IPS DF 6.9 (cell line): ENCODE measurements at regions not wholly inside any gene's neighbourhood (a gene's known extent, or its start where the extent isn't known, plus 50 kb on each side); places are given as distances from the start of the nearest gene placed in this dataset.

Experiments
- DNase-seq: peaks from one replicate; pipeline ENCODE4 v3.0.0-alpha.2; 2013; ENCODE audit warnings: low read depth, low spot score
- H3K27ac ChIP-seq: one replicate; pipeline ENCODE4 v1.5.1; 2013; ENCODE audit warnings: low read length, control low read depth
- H3K27me3 ChIP-seq: 2 replicates; pipeline ENCODE4 v1.6.1; 2013; ENCODE audit warnings: mild to moderate bottlenecking, low read length; ENCODE audit not compliant: control insufficient read depth, insufficient read depth
- H3K36me3 ChIP-seq: 2 replicates; pipeline ENCODE4 v1.6.1; 2013; ENCODE audit warnings: low read length; ENCODE audit not compliant: control insufficient read depth, insufficient read depth
- H3K4me1 ChIP-seq: 2 replicates; pipeline ENCODE4 v1.6.1; 2013; ENCODE audit warnings: low read length; ENCODE audit not compliant: control insufficient read depth, insufficient read depth
- H3K4me3 ChIP-seq: 2 replicates; pipeline ENCODE4 v1.5.1; 2013; ENCODE audit warnings: mild to moderate bottlenecking, low read length
- H3K9me3 ChIP-seq: 2 replicates; pipeline ENCODE4 v1.6.1; 2013; ENCODE audit warnings: low read length, inconsistent platforms; ENCODE audit not compliant: control insufficient read depth, insufficient read depth
- WGBS: extraction: QIAGEN DNeasy Blood & Tissue Kit; methylation state at CpG from one replicate; pipeline ENCODE4 v1.1.7; 2013; ENCODE audit warnings: mixed read lengths, missing lambda C conversion rate; ENCODE audit not compliant: insufficient read length, insufficient coverage; 5-methylcytosine and 5-hydroxymethylcytosine counted together

DNA sequence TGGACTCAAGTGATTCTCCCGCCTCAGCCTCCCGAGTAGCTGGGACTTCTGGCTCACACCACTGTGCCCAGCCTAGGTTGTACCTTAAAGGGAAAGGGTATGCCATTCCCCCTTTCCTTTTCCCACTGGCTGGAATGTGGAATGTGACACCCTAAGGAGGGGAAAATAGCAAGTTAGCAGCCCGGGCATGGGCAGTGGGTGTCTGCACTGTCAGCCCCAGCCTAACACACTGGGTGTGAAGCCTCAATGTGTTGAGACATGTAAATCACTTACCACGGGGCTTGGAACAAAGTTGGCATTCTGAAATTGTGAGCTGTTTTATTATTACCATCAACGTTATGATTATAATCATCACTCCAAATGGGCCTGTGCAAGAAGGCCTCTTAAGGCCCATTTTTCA lies 80.8 kb upstream of the PTPN1 start:
- WGBS = no CpG with 5 or more reads among the region's 5 CpGs
- Histone ChIP-seq H3K27me3 (no peaks in the 10 kb centered on the region), H3K36me3 (no peaks in the 10 kb centered on the region), H3K27ac (no peak overlapping the region), H3K4me3 (no peak overlapping the region), H3K9me3 (no peaks in the 10 kb centered on the region), H3K4me1 (peaks cover 1% of the 10 kb centered on the region; the same call in 1 of the 2 replicates)
- no peak for DNase-seq

DNA sequence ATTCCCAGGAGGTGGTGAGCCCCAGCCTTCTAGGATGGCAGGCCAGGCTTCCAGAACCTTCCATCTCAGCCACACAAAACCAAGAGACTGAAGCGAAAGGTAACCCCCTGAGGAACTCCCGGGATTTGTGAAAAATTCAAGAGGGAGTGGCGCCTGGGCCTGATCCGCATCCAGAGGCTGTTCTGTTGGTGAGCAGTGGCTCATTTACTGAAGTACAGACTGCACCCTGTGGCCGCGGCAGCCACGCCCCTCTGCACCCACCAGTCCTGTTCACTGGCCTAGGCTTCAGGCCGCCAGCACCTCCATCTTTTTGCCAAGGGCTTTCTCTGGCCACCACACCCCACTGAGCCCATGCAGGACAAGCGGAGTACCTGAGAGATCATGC lies 79.1 kb upstream of the PTPN1 start:
- WGBS = no CpG with 5 or more reads among the region's 9 CpGs
- Histone ChIP-seq H3K36me3 (no peaks in the 10 kb centered on the region), H3K27me3 (no peaks in the 10 kb centered on the region), H3K4me3 (no peak overlapping the region), H3K27ac (no peak overlapping the region), H3K4me1 (peaks cover 1% of the 10 kb centered on the region; the same call in 1 of the 2 replicates), H3K9me3 (no peaks in the 10 kb centered on the region)
- DNase-seq = no peak

DNA sequence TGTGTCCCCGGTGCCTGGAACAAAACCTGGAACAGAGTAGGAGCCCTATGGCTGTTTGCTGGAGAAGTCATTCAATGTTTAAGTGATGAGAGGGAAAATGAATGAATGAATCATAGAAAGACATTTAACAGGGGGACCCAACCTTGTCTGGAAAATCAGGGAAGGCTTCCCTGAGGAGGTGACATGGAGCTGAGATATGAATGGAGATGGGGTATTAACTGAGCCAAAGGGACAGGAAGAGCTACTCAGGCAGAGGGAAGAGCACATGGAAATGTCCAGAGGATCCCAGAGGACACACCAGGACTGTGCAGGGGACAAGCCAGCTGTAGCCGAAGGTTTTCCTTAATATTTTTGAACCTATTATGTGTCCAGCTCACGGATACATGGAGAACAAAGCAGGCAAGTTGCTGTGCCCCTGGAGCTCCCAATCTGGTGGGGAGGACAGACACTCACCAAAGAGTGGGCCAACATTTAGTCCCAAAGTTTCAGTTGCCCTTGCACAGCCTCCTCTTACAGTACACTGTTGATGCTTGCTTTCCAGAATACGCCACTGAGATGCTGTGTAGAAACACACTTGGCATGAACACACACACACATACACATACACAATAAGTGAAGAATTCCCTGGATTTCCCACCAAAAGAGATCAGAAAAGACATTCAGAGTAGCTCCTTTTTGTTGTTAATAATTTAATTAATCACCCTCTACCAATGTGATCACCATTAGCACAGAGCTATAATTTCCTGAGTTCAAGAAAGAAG lies 77.0 kb upstream of the PTPN1 start:
- Histone ChIP-seq H3K9me3 (no peaks in the 10 kb centered on the region), H3K4me1 (peaks cover 1% of the 10 kb centered on the region; the same call in 1 of the 2 replicates), H3K27ac (no peak overlapping the region), H3K27me3 (no peaks in the 10 kb centered on the region), H3K4me3 (no peak overlapping the region), H3K36me3 (no peaks in the 10 kb centered on the region)
- DNase-seq = no peak
- no CpG with 5 or more reads among the region's 4 CpGs for WGBS

DNA sequence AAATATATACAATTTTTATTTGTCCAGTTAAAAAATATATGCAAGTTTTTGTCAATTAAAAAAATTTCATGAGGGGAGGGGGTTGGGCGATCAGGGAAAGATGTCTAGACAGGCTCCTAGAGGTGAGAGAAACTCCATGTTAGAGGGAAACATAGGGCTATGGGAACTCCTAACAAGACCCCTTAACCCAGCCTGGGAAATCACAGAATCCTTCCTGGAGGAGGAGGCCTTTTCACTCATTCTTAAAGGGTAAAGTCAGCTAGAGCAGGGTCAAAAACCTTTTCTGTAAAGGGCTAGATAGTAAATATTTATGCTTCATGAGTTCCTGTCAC lies 75.9 kb upstream of the PTPN1 start:
- H3K4me3 ChIP-seq = no peak overlapping the region

DNA sequence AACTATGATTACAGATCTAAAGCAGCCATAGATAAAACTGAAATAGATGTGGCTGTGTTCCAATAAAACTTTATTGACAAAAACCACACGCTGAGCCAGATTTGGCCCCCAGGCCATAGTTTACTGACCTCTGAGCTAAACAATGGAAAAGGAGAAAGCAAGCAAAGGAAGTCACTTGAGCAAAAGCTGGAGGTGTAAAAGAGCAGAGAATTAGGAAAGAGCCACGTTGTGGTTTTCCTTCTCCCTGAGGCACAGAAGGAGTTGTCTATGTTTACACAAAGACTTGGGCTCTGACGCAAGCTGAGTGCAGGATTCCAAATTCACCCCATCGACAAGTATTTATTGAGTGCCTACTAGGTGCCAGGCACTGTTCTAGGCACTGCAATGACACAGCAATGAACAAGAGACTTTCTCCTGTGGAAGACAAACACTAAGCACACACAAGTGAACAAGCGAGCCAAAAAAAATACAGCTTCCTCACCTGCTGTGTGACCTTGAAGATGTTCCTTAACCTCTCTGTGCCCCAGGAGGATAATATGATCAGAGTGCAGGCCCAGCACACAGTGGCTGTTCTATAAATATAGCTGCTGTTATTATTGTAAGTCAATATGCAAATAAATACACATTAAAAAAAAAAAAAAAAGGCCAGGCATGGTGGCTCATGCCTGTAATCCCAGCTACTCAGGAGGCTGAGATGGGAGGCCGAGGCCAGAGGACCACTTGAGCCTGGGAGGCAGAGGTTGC lies 75.4 kb upstream of the PTPN1 start:
- no peaks in the 10 kb centered on the region for H3K36me3 ChIP-seq
- no peaks in the 10 kb centered on the region for H3K9me3 ChIP-seq
- H3K27ac ChIP-seq = no peak overlapping the region
- no peak overlapping the region for H3K4me3 ChIP-seq
- peaks cover 1% of the 10 kb centered on the region; the same call in 1 of the 2 replicates for H3K4me1 ChIP-seq
- WGBS = no CpG with 5 or more reads among the region's 6 CpGs
- no peaks in the 10 kb centered on the region for H3K27me3 ChIP-seq
- no peak for DNase-seq

More for the DNA sequence above, 75.9 kb upstream of the PTPN1 start:
- Histone ChIP-seq H3K36me3 (no peaks in the 10 kb centered on the region), H3K27me3 (no peaks in the 10 kb centered on the region), H3K4me1 (peaks cover 1% of the 10 kb centered on the region; the same call in 1 of the 2 replicates), H3K27ac (no peak overlapping the region), H3K9me3 (no peaks in the 10 kb centered on the region)
- WGBS = no CpG with 5 or more reads among the region's 1 CpG
- no peak for DNase-seq

DNA sequence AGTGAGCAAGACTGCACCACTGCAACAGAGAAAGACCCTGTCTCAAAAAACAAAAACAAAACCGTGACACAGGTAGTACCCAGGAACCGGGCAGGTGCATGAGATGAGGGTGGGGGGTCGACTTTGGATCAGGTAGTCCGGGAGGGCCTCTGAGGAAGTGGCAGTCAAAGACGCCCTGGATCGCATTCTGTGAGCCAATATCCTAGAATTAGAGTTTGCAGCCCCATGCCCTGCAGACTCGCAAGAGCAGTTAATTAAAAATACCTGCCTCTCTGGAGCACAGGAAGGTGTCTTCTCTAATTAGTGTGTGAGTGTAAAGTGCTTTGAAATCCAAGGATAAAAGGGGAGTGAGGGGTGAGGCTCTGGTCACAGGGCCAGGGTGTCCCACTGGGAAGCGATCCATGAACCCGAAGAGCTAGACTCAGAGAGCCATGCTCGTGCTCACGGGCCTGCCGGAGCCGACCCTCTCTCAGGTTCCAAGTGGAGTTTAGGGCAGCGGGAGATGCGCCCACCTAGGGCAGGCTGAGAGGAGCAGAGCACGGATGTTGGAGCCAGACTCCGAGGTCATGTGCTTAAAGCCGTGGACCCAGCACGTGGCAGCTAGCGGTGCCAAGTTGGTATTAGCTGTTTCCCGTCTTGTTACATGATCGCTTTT lies 74.7 kb upstream of the PTPN1 start:
- no peaks in the 10 kb centered on the region for H3K36me3 ChIP-seq
- DNase-seq = no peak
- H3K27me3 ChIP-seq = no peaks in the 10 kb centered on the region
- no peak overlapping the region for H3K4me3 ChIP-seq
- no peaks in the 10 kb centered on the region for H3K9me3 ChIP-seq
- peaks cover 1% of the 10 kb centered on the region; the same call in 1 of the 2 replicates for H3K4me1 ChIP-seq
- no CpG with 5 or more reads among the region's 22 CpGs for WGBS
- H3K27ac ChIP-seq = no peak overlapping the region

DNA sequence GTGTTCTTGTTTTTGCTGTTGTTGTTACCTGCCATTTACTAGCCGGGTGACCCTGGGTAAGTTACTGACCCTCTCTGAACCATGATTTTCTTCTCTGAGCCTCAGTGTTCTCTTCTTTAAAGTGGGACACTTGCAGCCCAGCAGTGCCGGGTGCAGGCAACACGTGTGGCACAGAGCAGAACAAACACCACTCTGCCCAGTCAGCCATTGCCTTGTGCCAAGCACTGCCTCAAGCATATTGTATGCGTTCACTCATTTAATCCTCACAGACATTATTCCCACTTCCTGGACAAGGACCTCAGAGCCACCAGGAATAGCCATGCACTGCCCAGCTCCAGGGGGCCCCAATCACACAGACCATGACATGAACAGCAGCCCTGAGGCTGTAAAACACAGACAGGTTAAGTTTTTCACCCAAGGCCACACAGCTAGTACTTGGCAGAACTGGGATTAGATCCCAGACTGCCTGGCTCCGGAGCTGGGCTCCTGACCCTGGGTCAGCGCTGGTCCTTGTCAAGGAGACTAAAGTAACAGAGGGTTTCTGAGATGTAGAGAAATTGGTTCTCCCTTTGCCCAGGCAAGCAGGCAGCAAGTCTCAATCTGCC lies 74.0 kb upstream of the PTPN1 start:
- no peak for DNase-seq
- Histone ChIP-seq H3K27me3 (no peaks in the 10 kb centered on the region), H3K9me3 (no peaks in the 10 kb centered on the region), H3K27ac (no peak overlapping the region), H3K36me3 (no peaks in the 10 kb centered on the region), H3K4me1 (peaks cover 1% of the 10 kb centered on the region; the same call in 1 of the 2 replicates), H3K4me3 (no peak overlapping the region)
- WGBS = no CpG with 5 or more reads among the region's 6 CpGs

DNA sequence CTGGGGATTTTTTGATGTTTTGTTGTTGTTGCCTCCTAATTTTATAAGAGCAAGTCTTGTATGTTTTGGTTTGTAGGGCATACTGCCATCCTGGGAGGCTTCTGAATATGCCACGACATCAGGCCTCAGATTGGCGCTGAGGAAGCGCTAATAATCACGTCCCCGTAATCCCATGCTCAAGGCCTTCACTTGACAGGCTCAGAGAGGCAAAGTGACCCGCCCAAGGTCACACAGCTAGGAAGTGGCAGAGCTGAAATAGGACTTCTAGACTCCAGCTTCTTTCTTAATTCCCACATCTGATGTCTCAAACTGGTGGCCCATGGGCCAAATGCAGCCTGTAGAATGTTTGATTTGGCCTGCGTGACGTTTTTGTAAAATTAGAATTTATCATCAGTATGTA lies 73.5 kb upstream of the PTPN1 start:
- peaks cover 1% of the 10 kb centered on the region; the same call in 1 of the 2 replicates for H3K4me1 ChIP-seq
- no peaks in the 10 kb centered on the region for H3K9me3 ChIP-seq
- no CpG with 5 or more reads among the region's 8 CpGs for WGBS
- no peaks in the 10 kb centered on the region for H3K27me3 ChIP-seq
- H3K36me3 ChIP-seq = no peaks in the 10 kb centered on the region
- no peak for DNase-seq
- H3K4me3 ChIP-seq = no peak overlapping the region
- no peak overlapping the region for H3K27ac ChIP-seq

DNA sequence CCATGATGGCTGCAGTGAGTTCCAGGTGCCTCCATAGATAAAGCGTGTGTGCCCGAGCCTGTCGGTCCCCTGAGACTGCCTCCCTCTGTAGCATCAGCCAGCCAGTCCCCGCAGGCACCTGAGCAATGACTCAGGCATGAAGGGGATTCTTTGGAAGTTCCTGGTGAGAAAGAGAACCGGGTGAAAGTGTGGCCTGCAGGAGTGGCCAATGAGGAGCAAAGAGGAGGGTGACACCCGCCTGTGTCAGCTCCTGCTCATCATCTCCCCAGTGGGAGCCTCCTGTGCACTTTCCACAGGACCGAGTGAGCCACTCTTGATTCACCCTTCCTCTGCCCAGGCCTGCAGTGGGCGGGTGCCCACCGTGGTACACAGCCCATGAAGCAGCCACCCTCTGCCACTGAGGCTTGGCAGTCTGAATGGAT lies 71.2 kb upstream of the PTPN1 start:
- no peaks in the 10 kb centered on the region for H3K4me1 ChIP-seq

More for the DNA sequence above, 71.2 kb upstream of the PTPN1 start:
- no peak for DNase-seq
- Histone ChIP-seq H3K36me3 (no peaks in the 10 kb centered on the region), H3K4me3 (no peak overlapping the region), H3K27ac (no peak overlapping the region), H3K27me3 (no peaks in the 10 kb centered on the region), H3K9me3 (no peaks in the 10 kb centered on the region)
- WGBS = no CpG with 5 or more reads among the region's 9 CpGs
